SK-N-SH (cell line): ENCODE measurements at regions not wholly inside any gene's neighbourhood (a gene's known extent, or its start where the extent isn't known, plus 50 kb on each side); places are given as distances from the start of the nearest gene placed in this dataset.

Source experiments
- CTCF ChIA-PET: fragments of 300-600, 350-600 bp; formaldehyde crosslinking; extraction: SDS; loops from one replicate; lab custom pipeline; 2021; lab: Yijun Ruan, JAX
- POLR2A ChIA-PET: fragments of 350-600 bp; sonication (Branson Sonifier 250); formaldehyde crosslinking; extraction: SDS; loops from one replicate; lab custom pipeline; 2020; ENCODE audit warnings: antibody characterized with exemption, inconsistent platforms; lab: Yijun Ruan, JAX
- DNase-seq: peaks from one replicate; pipeline ENCODE4 v3.0.0; 2012
- H2AFZ ChIP-seq: fragments of 200-600 bp; sonication (generic); 2 replicates; pipeline ENCODE4 v1.8.1; 2016; ENCODE audit warnings: antibody characterized with exemption, mild to moderate bottlenecking, low read depth
- H3F3A ChIP-seq: fragments of 200-600 bp; sonication (generic); replicated peaks from 2 replicates; pipeline ENCODE3; 2016; ENCODE audit warnings: antibody characterized with exemption, mild to moderate bottlenecking; ENCODE audit not compliant: insufficient read depth
- H3K27ac ChIP-seq, 2 experiments: fragments of 200-500 bp in 1 of 2; fragments of 200-600 bp in 1 of 2; sonication (Bioruptor generic) in 1 of 2; sonication (generic), shearing (Covaris generic) in 1 of 2; 2 replicates each; pipeline versions ENCODE4 v1.5.1 to v1.6.1; 2014 to 2016; ENCODE audit warnings: low read depth in 2 of 2, inconsistent platforms in 1 of 2, low read length in 1 of 2, mild to moderate bottlenecking in 1 of 2, mixed read lengths in 1 of 2
- H3K27me3 ChIP-seq: fragments of 200-600 bp; sonication (generic), shearing (Covaris generic); 2 replicates; pipeline ENCODE4 v1.6.1; 2016; ENCODE audit warnings: mixed run types; ENCODE audit not compliant: insufficient read depth
- H3K36me3 ChIP-seq, 2 experiments: fragments of 200-500 bp in 1 of 2; fragments of 200-600 bp in 1 of 2; sonication (Bioruptor generic) in 1 of 2; sonication (generic) in 1 of 2; replicated peaks in 1 of 2; 2 replicates each; pipeline versions ENCODE3 to v1.5.1; 2014 to 2016; ENCODE audit warnings: low read length in 1 of 2, mild to moderate bottlenecking in 1 of 2; ENCODE audit not compliant: insufficient read depth in 2 of 2, control insufficient read depth in 1 of 2
- H3K4me1 ChIP-seq, 2 experiments: fragments of 200-500 bp in 1 of 2; fragments of 200-600 bp in 1 of 2; sonication (Bioruptor generic) in 1 of 2; sonication (generic), shearing (Covaris generic) in 1 of 2; 2 replicates each; pipeline versions ENCODE4 v1.5.1 to v1.6.1; 2014 to 2016; ENCODE audit warnings: low read depth in 1 of 2, low read length in 1 of 2, mixed run types in 1 of 2; ENCODE audit not compliant: insufficient read depth in 2 of 2, control insufficient read depth in 1 of 2
- H3K4me2 ChIP-seq: fragments of 200-600 bp; sonication (generic), shearing (Covaris generic); 2 replicates; pipeline ENCODE4 v1.6.1; 2017; ENCODE audit warnings: mixed run types
- H3K4me3 ChIP-seq, 2 experiments: fragments of 200-500 bp in 1 of 2; fragments of 200-600 bp in 1 of 2; sonication (Bioruptor generic) in 1 of 2; sonication (generic), shearing (Covaris generic) in 1 of 2; 2 replicates each; pipeline versions ENCODE4 v1.5.1 to v1.8.1; 2014 to 2016; ENCODE audit warnings: low read depth in 2 of 2, inconsistent platforms in 1 of 2, low read length in 1 of 2, mild to moderate bottlenecking in 1 of 2, mixed read lengths in 1 of 2, moderate library complexity in 1 of 2
- H3K79me2 ChIP-seq: fragments of 200-600 bp; sonication (generic); 2 replicates; pipeline ENCODE4 v1.8.1; 2017; ENCODE audit warnings: mild to moderate bottlenecking; ENCODE audit not compliant: insufficient read depth
- H3K9ac ChIP-seq: fragments of 200-600 bp; sonication (generic); 2 replicates; pipeline ENCODE4 v1.6.1; 2017; ENCODE audit warnings: mixed run types
- H3K9me2 ChIP-seq: fragments of 200-600 bp; sonication (generic); 2 replicates; pipeline ENCODE4 v1.6.1; 2017; ENCODE audit warnings: mixed run types
- H3K9me3 ChIP-seq: fragments of 200-600 bp; sonication (generic); 2 replicates; pipeline ENCODE4 v1.6.1; 2017; ENCODE audit warnings: mixed run types, mild to moderate bottlenecking, moderate library complexity
- H4K20me1 ChIP-seq: fragments of 200-600 bp; sonication (generic); 2 replicates; pipeline ENCODE4 v1.6.1; 2017; ENCODE audit warnings: mild to moderate bottlenecking, mixed run types; ENCODE audit not compliant: insufficient read depth
- CHD2 ChIP-seq: fragments of 150-350 bp; IDR thresholded peaks from 2 replicates; pipeline ENCODE4 v1.6.1; 2018; ENCODE audit warnings: low read length; ENCODE audit not compliant: partially characterized antibody
- EZH2phosphoT487 ChIP-seq: fragments of 200-600 bp; sonication (generic); IDR thresholded peaks from 2 replicates; pipeline ENCODE4 v1.6.1; 2017; ENCODE audit warnings: low read depth, mixed run types, mild to moderate bottlenecking, antibody characterized with exemption, moderate library complexity, borderline replicate concordance
- FOXJ3 ChIP-seq: sonication (generic); formaldehyde crosslinking; IDR thresholded peaks from 2 replicates; pipeline ENCODE4 v1.5.1; 2020; ENCODE audit warnings: mild to moderate bottlenecking, missing genetic modification reagents
- GABPA ChIP-seq: IDR thresholded peaks from 2 replicates; pipeline ENCODE4 v1.4.0; 2012; ENCODE audit warnings: low read depth, mild to moderate bottlenecking
- NFIC ChIP-seq: IDR thresholded peaks from 2 replicates; pipeline ENCODE4 v1.4.0; 2012; ENCODE audit warnings: borderline replicate concordance
- RFX5 ChIP-seq: IDR thresholded peaks from 2 replicates; pipeline ENCODE4 v1.6.1; 2012; ENCODE audit warnings: mild to moderate bottlenecking, improper control_type of control experiment, low read length
- WGBS: methylation state at CpG from one replicate; pipeline ENCODE4 v1.1.6; 2017; ENCODE audit warnings: low lambda C conversion rate; 5-methylcytosine and 5-hydroxymethylcytosine counted together
- TF ChIP-seq, protein P1 (sequence below): IDR thresholded peaks from 2 replicates; pipeline ENCODE4 v1.4.0; 2012; ENCODE audit warnings: low read depth, borderline replicate concordance
- TF ChIP-seq, protein P2 (sequence below): IDR thresholded peaks from 2 replicates; pipeline ENCODE4 v1.4.0; 2012; ENCODE audit warnings: low read depth
- TF ChIP-seq, protein P3 (sequence below): fragments of 150-350 bp; IDR thresholded peaks from 2 replicates; pipeline ENCODE4 v1.6.1; 2017; ENCODE audit warnings: antibody characterized with exemption, low read length, low read depth, borderline replicate concordance

DNA sequence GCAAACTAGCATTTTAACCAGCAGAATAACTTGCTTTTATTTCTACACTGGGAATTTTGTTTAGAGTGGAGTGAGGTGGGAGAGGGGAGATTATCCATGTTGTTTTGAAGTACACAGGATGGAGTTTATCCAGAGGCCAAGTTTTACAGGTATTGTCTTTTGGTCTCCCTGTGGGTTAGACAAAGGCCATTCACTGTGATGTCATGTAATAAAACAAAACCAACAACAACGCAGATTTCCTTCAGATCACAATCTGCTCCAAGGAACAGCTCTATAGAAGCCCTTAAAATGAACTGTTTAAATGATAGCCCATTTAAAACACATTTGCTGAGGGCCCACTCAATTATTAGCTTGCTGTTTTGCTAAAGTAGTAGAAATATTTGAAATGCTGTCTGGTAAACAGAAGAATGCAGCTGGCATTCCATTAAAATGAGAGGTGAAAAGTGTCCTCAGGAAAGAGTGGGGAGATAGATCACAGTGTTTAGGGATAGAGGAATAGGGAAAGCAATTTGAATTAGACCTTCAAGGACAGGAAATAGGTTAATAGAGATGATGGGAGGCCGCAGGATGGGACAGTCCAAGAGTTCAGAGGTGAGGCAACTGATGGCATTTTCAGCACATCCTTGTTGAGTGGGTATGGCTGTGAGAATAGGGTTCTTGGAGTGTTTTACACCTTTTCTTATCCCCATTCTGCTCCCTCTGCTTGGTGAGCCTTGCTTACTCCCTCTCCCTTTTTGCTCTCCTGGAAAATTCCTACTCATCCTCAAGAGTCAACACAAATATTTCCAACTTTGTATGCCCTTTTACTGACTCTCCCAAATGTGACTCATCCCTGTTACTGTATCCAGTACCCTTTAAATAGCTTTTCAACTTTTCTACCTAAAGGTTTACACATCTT is 140.1 kb upstream of the NR3C1 start (continued):
- TF ChIP-seq, protein P1, sequence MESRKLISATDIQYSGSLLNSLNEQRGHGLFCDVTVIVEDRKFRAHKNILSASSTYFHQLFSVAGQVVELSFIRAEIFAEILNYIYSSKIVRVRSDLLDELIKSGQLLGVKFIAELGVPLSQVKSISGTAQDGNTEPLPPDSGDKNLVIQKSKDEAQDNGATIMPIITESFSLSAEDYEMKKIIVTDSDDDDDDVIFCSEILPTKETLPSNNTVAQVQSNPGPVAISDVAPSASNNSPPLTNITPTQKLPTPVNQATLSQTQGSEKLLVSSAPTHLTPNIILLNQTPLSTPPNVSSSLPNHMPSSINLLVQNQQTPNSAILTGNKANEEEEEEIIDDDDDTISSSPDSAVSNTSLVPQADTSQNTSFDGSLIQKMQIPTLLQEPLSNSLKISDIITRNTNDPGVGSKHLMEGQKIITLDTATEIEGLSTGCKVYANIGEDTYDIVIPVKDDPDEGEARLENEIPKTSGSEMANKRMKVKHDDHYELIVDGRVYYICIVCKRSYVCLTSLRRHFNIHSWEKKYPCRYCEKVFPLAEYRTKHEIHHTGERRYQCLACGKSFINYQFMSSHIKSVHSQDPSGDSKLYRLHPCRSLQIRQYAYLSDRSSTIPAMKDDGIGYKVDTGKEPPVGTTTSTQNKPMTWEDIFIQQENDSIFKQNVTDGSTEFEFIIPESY = no peak

DNA sequence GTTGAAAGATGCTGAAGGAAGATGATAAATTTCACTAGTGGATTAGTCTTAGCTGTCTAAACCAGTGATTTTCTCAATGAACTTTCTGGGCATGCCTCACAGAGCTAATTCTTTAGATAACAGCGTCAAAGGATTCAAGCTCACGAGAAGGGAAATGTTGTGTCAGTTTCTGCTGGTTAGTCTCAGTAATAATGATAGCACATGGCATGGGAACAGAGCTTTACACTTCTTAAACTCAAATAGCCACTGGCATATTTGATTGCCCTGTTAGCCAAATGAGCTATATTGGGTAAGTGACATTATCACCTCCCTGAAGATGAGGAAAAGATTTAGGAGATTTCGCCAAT is 139.3 kb upstream of the NR3C1 start:
- H4K20me1 ChIP-seq = no peaks in the 10 kb centered on the region
- no peaks in the 10 kb centered on the region for H3K79me2 ChIP-seq
- H2AFZ ChIP-seq = 0 out of 2 replicates have a peak overlapping the region, but pooled peaks have one; percentile 16
- H3K4me2 ChIP-seq = no peak overlapping the region
- no peaks in the 10 kb centered on the region for H3K9me2 ChIP-seq
- H3K9me3 ChIP-seq = peaks cover 8% of the 10 kb centered on the region; the same call in 1 of the 2 replicates
- ChIA-PET POLR2A (no interaction called here), CTCF (no interaction called here)
- H3K4me3 ChIP-seq = no peak overlapping the region
- no peak overlapping the region for H3K9ac ChIP-seq
- peak overlapping the region in 1 of 2 experiments; percentile 80; a peak in 2 of 4 replicates for H3K27ac ChIP-seq
- H3K27me3 ChIP-seq = no peaks in the 10 kb centered on the region
- peaks cover 0 to 20% of the 10 kb centered on the region in 2 experiments; a peak in 2 of 4 replicates for H3K4me1 ChIP-seq
- WGBS = 89% methylated on average over 3 of the region's 3 CpGs
- H3K36me3 ChIP-seq = no peaks in the 10 kb centered on the region
- peaks cover 31% of the 10 kb centered on the region for H3F3A ChIP-seq
- DNase-seq = no peak
- TF ChIP-seq NFIC (no peak), RFX5 (no peak), FOXJ3 (CRISPR knock-in tag) (no peak), GABPA (no peak), EZH2phosphoT487 (no peak), CHD2 (no peak)
- TF ChIP-seq, protein P1 = no peak
- TF ChIP-seq, protein P2, sequence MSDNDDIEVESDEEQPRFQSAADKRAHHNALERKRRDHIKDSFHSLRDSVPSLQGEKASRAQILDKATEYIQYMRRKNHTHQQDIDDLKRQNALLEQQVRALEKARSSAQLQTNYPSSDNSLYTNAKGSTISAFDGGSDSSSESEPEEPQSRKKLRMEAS = no peak
- TF ChIP-seq, protein P3, sequence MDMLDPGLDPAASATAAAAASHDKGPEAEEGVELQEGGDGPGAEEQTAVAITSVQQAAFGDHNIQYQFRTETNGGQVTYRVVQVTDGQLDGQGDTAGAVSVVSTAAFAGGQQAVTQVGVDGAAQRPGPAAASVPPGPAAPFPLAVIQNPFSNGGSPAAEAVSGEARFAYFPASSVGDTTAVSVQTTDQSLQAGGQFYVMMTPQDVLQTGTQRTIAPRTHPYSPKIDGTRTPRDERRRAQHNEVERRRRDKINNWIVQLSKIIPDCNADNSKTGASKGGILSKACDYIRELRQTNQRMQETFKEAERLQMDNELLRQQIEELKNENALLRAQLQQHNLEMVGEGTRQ = no peak
